ENCODE measurements at regions not wholly inside any gene's neighbourhood (a gene's known extent, or its start where the extent isn't known, plus 50 kb on each side); places are given as distances from the start of the nearest gene placed in this dataset. TPM values are rescaled to one million over a fixed set of nuclear protein-coding genes. Genes with fewer than 3 reads are reported as not detected.

Small RNA genes in the stretch of these regions (small RNA-seq; reads per million reads assigned to genes)
- gene AC093519.1 (ENCODE audit: low read depth) = not detected

Data from mesenchymal stem cell (in vitro differentiated cells and primary cell).